Mesothelial cell of epicardium (in vitro differentiated cells): ENCODE measurements at regions not wholly inside any gene's neighbourhood (a gene's known extent, or its start where the extent isn't known, plus 50 kb on each side); places are given as distances from the start of the nearest gene placed in this dataset.

Experiments used
- DNase-seq, 2 experiments: peaks; one replicate each; pipeline ENCODE4 v3.0.0; 2021; ENCODE audit warnings: low spot score in 2 of 2; ENCODE audit not compliant: unreplicated experiment in 2 of 2
- H3K27ac Mint-ChIP-seq: 2 replicates; pipeline ENCODE4 v1.8.0; 2021; ENCODE audit warnings: mixed read lengths
- H3K27me3 Mint-ChIP-seq: 2 replicates; pipeline ENCODE4 v1.8.0; 2021; ENCODE audit warnings: low read depth, mixed read lengths
- H3K36me3 Mint-ChIP-seq: 2 replicates; pipeline ENCODE4 v1.8.0; 2021; ENCODE audit warnings: mixed read lengths
- H3K4me1 Mint-ChIP-seq: 2 replicates; pipeline ENCODE4 v1.8.0; 2021; ENCODE audit warnings: mixed read lengths
- H3K4me3 Mint-ChIP-seq: 2 replicates; pipeline ENCODE4 v1.8.0; 2021; ENCODE audit warnings: mild to moderate bottlenecking, moderate library complexity, mixed read lengths
- H3K9me3 Mint-ChIP-seq: 2 replicates; pipeline ENCODE4 v1.8.0; 2021; ENCODE audit warnings: mixed read lengths
- CTCF ChIP-seq: fragments of 200-600 bp; sonication (generic); IDR thresholded peaks from one replicate; pipeline ENCODE4 v1.5.0; 2021; ENCODE audit warnings: antibody characterized with exemption; ENCODE audit not compliant: unreplicated experiment

DNA sequence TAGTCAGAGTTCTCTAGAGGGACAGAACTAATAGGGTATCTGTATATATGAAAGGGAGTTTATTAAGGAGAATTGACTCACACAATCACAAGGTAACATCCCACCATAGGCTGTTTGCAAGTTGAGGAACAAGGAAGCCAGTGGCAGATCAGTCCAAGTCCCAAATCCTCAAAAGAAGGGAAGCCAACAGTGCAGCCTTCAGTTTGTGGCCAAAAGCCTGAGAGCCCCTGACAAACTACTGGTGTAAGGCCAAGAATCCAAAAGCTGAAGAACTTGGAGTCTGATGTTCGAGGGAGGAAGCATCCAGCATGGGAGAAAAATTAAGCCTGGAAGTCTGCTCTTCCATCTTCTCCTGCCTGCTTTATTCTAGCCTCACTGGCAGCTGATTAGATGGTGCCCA, 1107.2 kb upstream of the CELF2 start:
- TF ChIP-seq CTCF = no peak
- Mint-ChIP-seq H3K27me3 (no peaks in the 10 kb centered on the region), H3K9me3 (peaks cover 14% of the 10 kb centered on the region), H3K27ac (no peak overlapping the region), H3K4me1 (no peaks in the 10 kb centered on the region), H3K4me3 (no peak overlapping the region), H3K36me3 (no peaks in the 10 kb centered on the region)
- no peak for DNase-seq

DNA sequence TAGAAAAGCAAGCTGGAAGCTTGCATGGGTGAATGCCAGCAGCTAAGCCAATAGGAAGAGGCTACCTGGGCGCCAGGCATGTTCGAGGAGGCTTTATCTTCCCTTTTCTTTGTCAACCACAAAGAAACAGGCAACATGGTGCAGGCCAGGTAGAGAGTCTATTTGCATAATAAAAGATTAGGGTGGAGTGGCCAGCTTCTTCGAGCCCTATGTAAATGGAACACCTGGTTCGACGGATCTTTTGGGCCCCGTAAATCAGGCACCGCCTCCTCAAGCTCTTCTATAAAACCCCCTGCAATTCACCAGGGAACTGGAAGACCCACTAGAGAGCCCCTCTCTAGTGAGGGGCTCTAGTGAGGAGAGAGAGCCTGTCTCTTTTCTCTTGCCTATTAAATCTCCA, 1106.2 kb upstream of the CELF2 start:
- no peak overlapping the region for H3K4me3 Mint-ChIP-seq
- no peaks in the 10 kb centered on the region for H3K4me1 Mint-ChIP-seq
- H3K27ac Mint-ChIP-seq = no peak overlapping the region
- H3K36me3 Mint-ChIP-seq = no peaks in the 10 kb centered on the region
- no peak for DNase-seq
- peaks cover 9% of the 10 kb centered on the region for H3K9me3 Mint-ChIP-seq
- TF ChIP-seq CTCF = no peak
- H3K27me3 Mint-ChIP-seq = no peaks in the 10 kb centered on the region

DNA sequence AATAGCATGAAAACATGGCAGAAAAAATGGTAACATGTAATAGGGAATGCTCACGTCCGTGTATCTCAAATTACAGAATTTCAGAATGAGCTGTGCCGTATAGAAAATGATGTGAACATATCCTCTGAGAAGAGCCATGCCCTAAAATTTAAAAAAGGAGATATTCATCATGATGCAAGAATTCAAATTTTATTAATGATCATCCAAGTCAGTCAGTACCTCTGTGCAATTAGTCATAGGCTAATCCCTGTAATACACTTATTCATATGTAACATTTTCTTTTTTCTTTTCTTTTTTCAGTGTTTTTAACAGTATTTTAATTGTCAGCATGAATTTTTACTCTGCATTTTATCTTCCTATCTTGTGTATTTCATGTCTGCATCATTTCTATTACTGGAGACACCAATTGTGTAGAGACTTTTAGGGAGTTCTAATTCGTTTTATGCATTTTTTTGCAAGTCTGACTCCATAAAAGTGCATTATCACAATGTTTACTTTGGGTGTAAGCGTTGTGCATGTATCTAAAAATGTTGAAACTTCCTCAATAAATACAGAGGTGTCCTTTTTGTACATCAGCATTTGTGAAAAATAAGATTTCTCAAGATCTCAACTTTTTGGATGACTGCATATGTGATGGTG, 1103.7 kb upstream of the CELF2 start:
- no peaks in the 10 kb centered on the region for H3K36me3 Mint-ChIP-seq
- H3K27ac Mint-ChIP-seq = no peak overlapping the region
- H3K27me3 Mint-ChIP-seq = no peaks in the 10 kb centered on the region
- no peaks in the 10 kb centered on the region for H3K9me3 Mint-ChIP-seq
- TF ChIP-seq CTCF = no peak
- no peak for DNase-seq
- no peak overlapping the region for H3K4me3 Mint-ChIP-seq
- H3K4me1 Mint-ChIP-seq = peaks cover 3% of the 10 kb centered on the region

DNA sequence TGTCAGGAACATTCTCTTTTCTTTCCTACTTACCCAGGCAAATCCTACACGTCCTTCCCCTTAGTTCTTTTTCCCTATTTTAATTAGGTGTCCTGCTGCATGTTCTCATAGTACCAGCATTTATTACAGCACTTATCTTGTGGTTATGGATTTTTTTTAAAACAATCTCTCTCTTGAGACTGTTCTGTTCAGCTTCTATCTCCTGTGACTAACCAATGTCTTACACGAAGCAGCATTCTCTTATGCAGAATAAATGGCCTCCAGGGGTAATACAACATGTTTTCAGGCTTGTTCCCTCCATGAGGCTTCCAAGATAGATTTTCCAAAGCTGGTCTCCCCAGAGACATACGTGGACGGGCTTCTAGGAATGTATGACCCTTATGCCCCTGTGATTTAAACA, 1096.1 kb upstream of the CELF2 start:
- Mint-ChIP-seq H3K4me3 (no peak overlapping the region), H3K27ac (no peak overlapping the region), H3K27me3 (peaks cover 2% of the 10 kb centered on the region), H3K36me3 (no peaks in the 10 kb centered on the region), H3K4me1 (peaks cover 24% of the 10 kb centered on the region), H3K9me3 (peaks cover 6% of the 10 kb centered on the region)
- TF ChIP-seq CTCF = no peak
- DNase-seq = no peak

GRCh38 chr10:9922126-9922870, 1095.4 kb upstream of the CELF2 start:
- DNase-seq = no peak
- Mint-ChIP-seq H3K9me3 (peaks cover 6% of the 10 kb centered on the region), H3K4me3 (no peak overlapping the region), H3K36me3 (no peaks in the 10 kb centered on the region), H3K27me3 (peaks cover 2% of the 10 kb centered on the region), H3K4me1 (peaks cover 30% of the 10 kb centered on the region), H3K27ac (no peak overlapping the region)
- no peak for TF ChIP-seq CTCF
